ENCODE measurements at regions not wholly inside any gene's neighbourhood (a gene's known extent, or its start where the extent isn't known, plus 50 kb on each side); places are given as distances from the start of the nearest gene placed in this dataset.

GRCh38 chr9:87433853-87434252, 63.8 kb upstream of the DAPK1 start:
- no peak overlapping the region for H3K4me3 ChIP-seq (replicated peaks in 1 of 2; ENCODE audit: low read depth in 2 of 2, low read length in 2 of 2)
- no peak for TF ChIP-seq CTCF (IDR thresholded peaks at IDR 0.05; ENCODE audit: low read depth, low read length)
- DNase-seq (ENCODE audit: low read depth in 2 of 2), result no peak

DNA sequence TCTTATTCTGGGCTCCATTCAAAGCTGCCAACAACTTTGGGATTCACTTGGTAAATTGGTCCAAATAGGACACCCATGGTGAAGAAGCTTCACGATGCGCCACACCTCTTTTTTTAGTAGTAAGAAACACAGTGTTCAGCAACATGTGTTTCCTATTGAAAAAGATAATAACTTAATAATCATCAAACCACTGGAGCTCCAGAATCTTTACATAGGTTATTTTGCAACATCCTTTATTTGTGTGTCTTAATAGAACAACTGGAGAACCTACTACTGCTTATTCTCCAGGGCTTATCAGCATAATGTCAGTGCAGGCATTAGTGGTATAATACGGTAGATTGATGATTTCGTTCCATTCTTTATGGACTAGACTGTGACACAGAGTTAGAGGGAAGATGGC, 63.3 kb upstream of the DAPK1 start:
- TF ChIP-seq CTCF (IDR thresholded peaks at IDR 0.05; ENCODE audit: low read depth, low read length), result no peak
- H3K4me3 ChIP-seq (replicated peaks in 1 of 2; ENCODE audit: low read depth in 2 of 2, low read length in 2 of 2), result no peak overlapping the region
- no peak for DNase-seq (ENCODE audit: low read depth in 2 of 2)

GRCh38 chr9:87435189-87435880, 62.3 kb upstream of the DAPK1 start:
- DNase-seq (ENCODE audit: low read depth in 2 of 2), result no peak
- no peak overlapping the region for H3K4me3 ChIP-seq (replicated peaks in 1 of 2; ENCODE audit: low read depth in 2 of 2, low read length in 2 of 2)
- no peak for TF ChIP-seq CTCF (IDR thresholded peaks at IDR 0.05; ENCODE audit: low read depth, low read length)

DNA sequence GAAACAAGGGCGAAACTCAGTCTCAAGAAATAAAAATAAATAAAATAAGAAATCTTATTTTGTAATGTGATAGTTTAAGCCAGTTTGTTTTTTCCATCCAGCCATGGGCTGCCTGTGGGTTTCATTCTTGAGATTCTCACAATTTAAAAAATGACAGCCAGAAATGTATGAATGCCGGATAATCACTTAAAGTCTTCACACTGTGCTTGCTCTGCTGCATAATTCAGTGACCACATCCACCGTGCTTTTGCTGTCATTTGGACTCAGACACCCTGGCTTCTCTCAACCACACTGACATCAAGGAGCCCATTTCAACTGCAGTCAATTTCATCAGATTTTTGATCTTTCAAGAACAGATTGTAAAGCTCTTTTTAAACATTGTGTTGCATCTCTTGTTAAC, 61.0 kb upstream of the DAPK1 start:
- no peak overlapping the region for H3K4me3 ChIP-seq (replicated peaks in 1 of 2; ENCODE audit: low read depth in 2 of 2, low read length in 2 of 2)
- no peak for DNase-seq (ENCODE audit: low read depth in 2 of 2)
- TF ChIP-seq CTCF (IDR thresholded peaks at IDR 0.05; ENCODE audit: low read depth, low read length), result no peak

- no peak for DNase-seq (ENCODE audit: low read depth in 2 of 2)
- no peak for TF ChIP-seq CTCF (IDR thresholded peaks at IDR 0.05; ENCODE audit: low read depth, low read length)
- H3K4me3 ChIP-seq (replicated peaks in 1 of 2; ENCODE audit: low read depth in 2 of 2, low read length in 2 of 2), result no peak overlapping the region
Observed at GRCh38 chr9:87437966-87438365, 59.7 kb upstream of the DAPK1 start.

- no peak for TF ChIP-seq CTCF (IDR thresholded peaks at IDR 0.05; ENCODE audit: low read depth, low read length)
- peak in 1 of 2 donors; percentile 36 for DNase-seq (ENCODE audit: low read depth in 2 of 2)
- no peak overlapping the region for H3K4me3 ChIP-seq (replicated peaks in 1 of 2; ENCODE audit: low read depth in 2 of 2, low read length in 2 of 2)
Observed at GRCh38 chr9:87441251-87441650, 56.4 kb upstream of the DAPK1 start.

GRCh38 chr9:87442451-87442850, 55.2 kb upstream of the DAPK1 start:
- no peak for TF ChIP-seq CTCF (IDR thresholded peaks at IDR 0.05; ENCODE audit: low read depth, low read length)
- no peak overlapping the region for H3K4me3 ChIP-seq (replicated peaks in 1 of 2; ENCODE audit: low read depth in 2 of 2, low read length in 2 of 2)
- DNase-seq (ENCODE audit: low read depth in 2 of 2), result no peak
